Aorta (tissue), 5 donors: ENCODE measurements at regions not wholly inside any gene's neighbourhood (a gene's known extent, or its start where the extent isn't known, plus 50 kb on each side); places are given as distances from the start of the nearest gene placed in this dataset.

Experiments used
- ATAC-seq: fragments of 200-7000 bp; cut with Tn5 transposase; one replicate; pipeline ENCODE4 v1.9.1; 2022; ENCODE audit warnings: moderate library complexity; ENCODE audit not compliant: low FRiP score
- DNase-seq, 2 donors: peaks; one replicate each; pipeline ENCODE4 v3.0.0-alpha.2; 2020
- H3K27ac ChIP-seq, 2 donors: one replicate each; pipeline ENCODE4 v1.5.1; 2013; ENCODE audit warnings: low read length in 2 of 2, mild to moderate bottlenecking in 2 of 2, moderate library complexity in 2 of 2, control low read depth in 1 of 2, inconsistent platforms in 1 of 2, low read depth in 1 of 2
- H3K27me3 ChIP-seq, 2 donors: one replicate each; pipeline ENCODE4 v1.6.1; 2013; ENCODE audit warnings: control low read depth in 1 of 2, low read length in 1 of 2, mild to moderate bottlenecking in 1 of 2, moderate library complexity in 1 of 2; ENCODE audit not compliant: insufficient read depth in 2 of 2, control insufficient read depth in 1 of 2
- H3K36me3 ChIP-seq, 2 donors: one replicate each; pipeline ENCODE4 v1.6.1; 2013; ENCODE audit warnings: control low read depth in 1 of 2, low read length in 1 of 2, mild to moderate bottlenecking in 1 of 2; ENCODE audit not compliant: insufficient read depth in 2 of 2, control insufficient read depth in 1 of 2
- H3K4me1 ChIP-seq, 2 donors: one replicate each; pipeline ENCODE4 v1.6.1; 2013; ENCODE audit warnings: low read length in 2 of 2, control low read depth in 1 of 2, mild to moderate bottlenecking in 1 of 2, moderate library complexity in 1 of 2; ENCODE audit not compliant: insufficient read depth in 2 of 2, control insufficient read depth in 1 of 2
- H3K4me3 ChIP-seq, 2 donors: one replicate each; pipeline ENCODE4 v1.5.1; 2013; ENCODE audit warnings: low read length in 2 of 2, control low read depth in 1 of 2, mild to moderate bottlenecking in 1 of 2
- H3K9me3 ChIP-seq: one replicate; pipeline ENCODE4 v1.6.1; 2013; ENCODE audit warnings: mild to moderate bottlenecking, low read length; ENCODE audit not compliant: control insufficient read depth
- WGBS, 2 donors: extraction: QIAGEN DNeasy Blood & Tissue Kit; methylation state at CpG; one replicate each; pipeline ENCODE4 v1.1.7; 2013; 5-methylcytosine and 5-hydroxymethylcytosine counted together
- intact Hi-C, 2 donors: fragments of 100-400 bp; cut with DNase I; formaldehyde crosslinking; loops; one replicate each; pipeline versions ENCODE4 v1.14.2 to v1.15.0; 2022
- donor health status: healthy with polysubstance abuse.
- donor health status: Bipolar disorder and iron deficiency.
- donor health status: DM: no; HTN: no; CAD: no.
- donor health status: DM: no; HTN: no; CAD: no.
- donor health status: DM: yes; HTN: yes; CAD: no.

- Histone ChIP-seq H3K27me3 (no peaks in the 10 kb centered on the region), H3K4me1 (no peaks in the 10 kb centered on the region), H3K4me3 (no peak overlapping the region), H3K9me3 (no peaks in the 10 kb centered on the region), H3K36me3 (no peaks in the 10 kb centered on the region), H3K27ac (no peak overlapping the region)
- no peak for ATAC-seq
- no peak for DNase-seq
- intact Hi-C loops, result no loop called here
- 42 to 50% methylated on average over 4 of the region's 4 CpGs for WGBS, 2 donors
Measured at GRCh38 chr2:78845664-78846185, 179.8 kb upstream of the REG3G start.

- H3K4me3 ChIP-seq, result no peak overlapping the region
- intact Hi-C loops, result loop anchor here in 1 of 2 donors (10.0 kb wide), 1 partner anchor 187 kb away; no protein-coding TSS in a partner anchor
- no peak overlapping the region for H3K27ac ChIP-seq
- WGBS, 2 donors, result 46 to 50% methylated on average over 6 of the region's 6 CpGs
- DNase-seq (no peak), ATAC-seq (no peak)
- no peaks in the 10 kb centered on the region for H3K36me3 ChIP-seq
- no peaks in the 10 kb centered on the region for H3K27me3 ChIP-seq
- no peaks in the 10 kb centered on the region for H3K9me3 ChIP-seq
- no peaks in the 10 kb centered on the region for H3K4me1 ChIP-seq
Measured at GRCh38 chr2:78861546-78861945, 164.0 kb upstream of the REG3G start.

GRCh38 chr2:78864205-78864604, 161.3 kb upstream of the REG3G start:
- ATAC-seq (no peak), DNase-seq (no peak)
- intact Hi-C loops, result loop anchor here in 1 of 2 donors (10.0 kb wide), 1 partner anchor 189 kb away; no protein-coding TSS in a partner anchor

GRCh38 chr2:78865667-78866066, 159.8 kb upstream of the REG3G start:
- ATAC-seq (no peak), DNase-seq (no peak)
- intact Hi-C loops, result loop anchor here in 1 of 2 donors (10.0 kb wide), 1 partner anchor 191 kb away; no protein-coding TSS in a partner anchor
- no peaks in the 10 kb centered on the region for H3K27me3 ChIP-seq
- no peaks in the 10 kb centered on the region for H3K4me1 ChIP-seq
- 76 to 80% methylated on average over 10 of the region's 10 CpGs for WGBS, 2 donors
- H3K36me3 ChIP-seq, result no peaks in the 10 kb centered on the region
- H3K9me3 ChIP-seq, result no peaks in the 10 kb centered on the region
- no peak overlapping the region for H3K4me3 ChIP-seq
- no peak overlapping the region for H3K27ac ChIP-seq

More at GRCh38 chr2:78864205-78864604, 161.3 kb upstream of the REG3G start:
- H3K9me3 ChIP-seq, result no peaks in the 10 kb centered on the region
- WGBS, 2 donors, result 89% methylated on average over 3 of the region's 3 CpGs
- no peaks in the 10 kb centered on the region for H3K4me1 ChIP-seq
- H3K27ac ChIP-seq, result no peak overlapping the region
- no peaks in the 10 kb centered on the region for H3K27me3 ChIP-seq
- H3K4me3 ChIP-seq, result no peak overlapping the region
- no peaks in the 10 kb centered on the region for H3K36me3 ChIP-seq

- ATAC-seq (no peak), DNase-seq (no peak)
- Histone ChIP-seq H3K27ac (no peak overlapping the region), H3K4me3 (no peak overlapping the region), H3K9me3 (no peaks in the 10 kb centered on the region), H3K27me3 (no peaks in the 10 kb centered on the region), H3K36me3 (no peaks in the 10 kb centered on the region), H3K4me1 (no peaks in the 10 kb centered on the region)
- WGBS, 2 donors, result 42 to 47% methylated on average over 1 of the region's 1 CpG
- intact Hi-C loops, result no loop called here
Measured at GRCh38 chr2:78870343-78870967, 155.0 kb upstream of the REG3G start.

GRCh38 chr2:78873526-78873925, 152.0 kb upstream of the REG3G start:
- ATAC-seq, result no peak
- Histone ChIP-seq H3K4me3 (no peak overlapping the region), H3K4me1 (no peaks in the 10 kb centered on the region), H3K36me3 (no peaks in the 10 kb centered on the region), H3K27me3 (no peaks in the 10 kb centered on the region), H3K9me3 (no peaks in the 10 kb centered on the region), H3K27ac (no peak overlapping the region)
- DNase-seq, result no peak
- intact Hi-C loops, result no loop called here
- 5 to 8% methylated on average over 1 of the region's 1 CpG for WGBS, 2 donors

- 47 to 51% methylated on average over 2 of the region's 2 CpGs for WGBS, 2 donors
- no peak for DNase-seq
- no peaks in the 10 kb centered on the region for H3K4me1 ChIP-seq
- H3K4me3 ChIP-seq, result no peak overlapping the region
- H3K27ac ChIP-seq, result no peak overlapping the region
- no peaks in the 10 kb centered on the region for H3K9me3 ChIP-seq
- intact Hi-C loops, result no loop called here
- ATAC-seq, result no peak
- no peaks in the 10 kb centered on the region for H3K36me3 ChIP-seq
- no peaks in the 10 kb centered on the region for H3K27me3 ChIP-seq
Measured at GRCh38 chr2:78876316-78876688, 149.2 kb upstream of the REG3G start.

- H3K9me3 ChIP-seq, result no peaks in the 10 kb centered on the region
- no peaks in the 10 kb centered on the region for H3K4me1 ChIP-seq
- no peak for ATAC-seq
- H3K27me3 ChIP-seq, result no peaks in the 10 kb centered on the region
- no peak overlapping the region for H3K4me3 ChIP-seq
- no peaks in the 10 kb centered on the region for H3K36me3 ChIP-seq
- DNase-seq, result no peak
- H3K27ac ChIP-seq, result no peak overlapping the region
- WGBS, 2 donors, result 73 to 78% methylated on average over 1 of the region's 1 CpG
- intact Hi-C loops, result no loop called here
Measured at GRCh38 chr2:78887446-78887845, 138.1 kb upstream of the REG3G start.

- 66 to 78% methylated on average over 2 of the region's 2 CpGs for WGBS, 2 donors
- Histone ChIP-seq H3K4me3 (no peak overlapping the region), H3K36me3 (no peaks in the 10 kb centered on the region), H3K9me3 (no peaks in the 10 kb centered on the region), H3K4me1 (no peaks in the 10 kb centered on the region), H3K27me3 (no peaks in the 10 kb centered on the region), H3K27ac (no peak overlapping the region)
- intact Hi-C loops, result no loop called here
- DNase-seq (no peak), ATAC-seq (no peak)
Measured at GRCh38 chr2:78890935-78891334, 134.6 kb upstream of the REG3G start.
